Lung (tissue), 11 donors: ENCODE measurements at regions not wholly inside any gene's neighbourhood (a gene's known extent, or its start where the extent isn't known, plus 50 kb on each side); places are given as distances from the start of the nearest gene placed in this dataset.

Source experiments
- ATAC-seq: fragments of 200-7000 bp; cut with Tn5 transposase; one replicate; pipeline ENCODE4 v1.9.1; 2020; ENCODE audit warnings: moderate number of reproducible peaks; ENCODE audit not compliant: insufficient read depth, low FRiP score
- DNase-seq, 3 donors: peaks; one replicate each; pipeline ENCODE4 v3.0.0-alpha.2; 2013 to 2017
- H3K27ac ChIP-seq, 2 donors: one replicate each; pipeline ENCODE4 v1.5.1; 2013; ENCODE audit warnings: mild to moderate bottlenecking in 2 of 2, moderate library complexity in 2 of 2, control low read depth in 1 of 2, inconsistent platforms in 1 of 2, low read depth in 1 of 2, low read length in 1 of 2
- H3K27me3 ChIP-seq, 3 donors: one replicate each; pipeline ENCODE4 v1.5.1; 2013; ENCODE audit warnings: low read length in 2 of 3; ENCODE audit not compliant: control insufficient read depth in 3 of 3, insufficient read depth in 3 of 3
- H3K36me3 ChIP-seq, 4 donors: one replicate each; pipeline ENCODE4 v1.5.1; 2013; ENCODE audit warnings: low read length in 4 of 4, mild to moderate bottlenecking in 1 of 4, moderate library complexity in 1 of 4; ENCODE audit not compliant: control insufficient read depth in 4 of 4, insufficient read depth in 4 of 4
- H3K4me1 ChIP-seq, 5 donors: one replicate each; pipeline ENCODE4 v1.5.1; 2013; ENCODE audit warnings: low read length in 5 of 5, mild to moderate bottlenecking in 2 of 5, moderate library complexity in 1 of 5; ENCODE audit not compliant: control insufficient read depth in 5 of 5, insufficient read depth in 5 of 5
- H3K4me3 ChIP-seq: one replicate; pipeline ENCODE4 v1.5.1; 2013; ENCODE audit warnings: mild to moderate bottlenecking, control low read depth, moderate library complexity
- H3K9ac ChIP-seq, 2 donors: one replicate each; pipeline ENCODE4 v1.5.1; 2013; ENCODE audit warnings: low read length in 2 of 2, control low read depth in 1 of 2; ENCODE audit not compliant: insufficient read depth in 1 of 2
- H3K9me3 ChIP-seq, 4 donors: one replicate each; pipeline ENCODE4 v1.5.1; 2013; ENCODE audit warnings: low read length in 3 of 4, mild to moderate bottlenecking in 1 of 4, moderate library complexity in 1 of 4; ENCODE audit not compliant: control insufficient read depth in 4 of 4, insufficient read depth in 3 of 4
- CTCF ChIP-seq: IDR thresholded peaks from 2 replicates; pipeline ENCODE4 v1.5.1; 2012; ENCODE audit warnings: mild to moderate bottlenecking; ENCODE audit errors: control extremely low read depth, extremely low read depth
- WGBS, 2 donors: extraction: QIAGEN DNeasy Blood & Tissue Kit; methylation state at CpG; one replicate each; pipeline ENCODE4 v1.1.7; 2013; 5-methylcytosine and 5-hydroxymethylcytosine counted together
- donor health status: control.
- donor health status: control.
- donor health status: Bipolar disorder and iron deficiency.
- donor health status: healthy.
- donor health status: DM: yes; HTN: yes; CAD: no.

GRCh38 chr4:45327544-45327943, 601.2 kb upstream of the GNPDA2 start:
- no peak for ATAC-seq
- no peak overlapping the region for H3K27ac ChIP-seq
- H3K9me3 ChIP-seq: no peaks in the 10 kb centered on the region
- no peaks in the 10 kb centered on the region for H3K27me3 ChIP-seq
- H3K9ac ChIP-seq: no peak overlapping the region
- H3K36me3 ChIP-seq: no peaks in the 10 kb centered on the region
- TF ChIP-seq CTCF: no peak
- H3K4me1 ChIP-seq: peaks cover 0 to 6% (median 0%) of the 10 kb centered on the region in 5 donors
- DNase-seq: no peak
- H3K4me3 ChIP-seq: no peak overlapping the region

- peak overlapping the region in 1 of 2 donors; percentile 3 for H3K27ac ChIP-seq
- H3K9me3 ChIP-seq: peaks cover 0 to 2% (median 0%) of the 10 kb centered on the region in 4 donors
- no peak overlapping the region for H3K9ac ChIP-seq
- TF ChIP-seq CTCF: no peak
- H3K4me3 ChIP-seq: no peak overlapping the region
- no peaks in the 10 kb centered on the region for H3K36me3 ChIP-seq
- H3K27me3 ChIP-seq: no peaks in the 10 kb centered on the region
- no peak for ATAC-seq
- WGBS, 2 donors: 63 to 71% methylated on average over 6 of the region's 6 CpGs
- DNase-seq: no peak
- H3K4me1 ChIP-seq: peaks cover 0 to 6% (median 0%) of the 10 kb centered on the region in 5 donors
Observed at GRCh38 chr4:45324455-45325417, 598.4 kb upstream of the GNPDA2 start.

- peaks cover 0 to 6% (median 0%) of the 10 kb centered on the region in 5 donors for H3K4me1 ChIP-seq
- H3K9ac ChIP-seq: no peak overlapping the region
- no peak overlapping the region for H3K27ac ChIP-seq
- no peaks in the 10 kb centered on the region for H3K36me3 ChIP-seq
- no peaks in the 10 kb centered on the region for H3K27me3 ChIP-seq
- WGBS, 2 donors: 83 to 85% methylated on average over 2 of the region's 2 CpGs
- DNase-seq (no peak), ATAC-seq (no peak)
- no peak overlapping the region for H3K4me3 ChIP-seq
- peaks cover 0 to 2% (median 0%) of the 10 kb centered on the region in 4 donors for H3K9me3 ChIP-seq
- no peak for TF ChIP-seq CTCF
Observed at GRCh38 chr4:45323453-45324058, 597.2 kb upstream of the GNPDA2 start.
